HG03066 (cell line): ENCODE measurements at regions not wholly inside any gene's neighbourhood (a gene's known extent, or its start where the extent isn't known, plus 50 kb on each side); places are given as distances from the start of the nearest gene placed in this dataset.
"Not testable (repeated sequence)": the region's sequence is repeated elsewhere in the genome, so short reads cannot be mapped to it uniquely, and the experiment has no call there.

Source experiments
- ATAC-seq: cut with Tn5 transposase; IDR thresholded peaks from one replicate; pipeline ENCODE4 v1.9.1; 2021; ENCODE audit warnings: low read depth; ENCODE audit not compliant: unreplicated experiment

DNA sequence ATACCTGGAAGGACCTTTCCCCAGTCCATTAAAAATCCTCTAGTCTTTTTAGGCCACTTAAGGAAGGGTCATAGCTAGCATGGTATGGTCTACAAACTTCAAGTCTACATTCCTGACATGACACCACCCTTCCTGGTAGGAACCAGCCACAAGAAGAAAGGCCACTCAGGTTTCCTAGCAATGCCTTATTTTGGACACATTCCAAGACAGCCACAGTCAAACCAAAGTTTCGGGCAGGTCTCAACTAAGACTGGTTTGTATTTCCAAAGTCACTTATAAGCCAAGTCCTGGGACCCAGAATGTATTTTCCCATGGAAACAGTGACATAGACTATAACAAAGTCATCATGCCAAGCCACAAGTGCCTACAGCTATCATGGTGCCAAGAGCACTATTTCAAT, 50.6 kb upstream of the SLC44A3 start:
- no peak for ATAC-seq

DNA sequence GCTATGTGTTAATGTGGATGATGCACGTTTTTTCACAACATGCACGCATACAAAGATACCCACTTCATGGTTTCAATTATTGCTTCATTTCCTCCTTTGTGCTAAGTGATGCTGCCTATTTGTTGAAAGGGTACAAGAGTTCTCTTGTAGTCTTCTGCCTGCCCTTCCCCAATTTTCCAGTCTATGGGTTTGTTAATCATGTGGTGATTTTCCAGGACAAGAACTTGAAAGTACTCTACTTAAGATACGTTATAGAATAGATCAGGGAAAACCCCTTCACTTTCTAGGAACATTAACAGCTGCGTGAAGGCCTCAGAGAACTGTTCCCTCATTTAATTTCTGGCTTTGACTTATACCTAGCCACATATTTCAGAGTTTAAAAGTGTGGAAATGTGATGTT, 52.1 kb upstream of the SLC44A3 start:
- ATAC-seq: no peak

DNA sequence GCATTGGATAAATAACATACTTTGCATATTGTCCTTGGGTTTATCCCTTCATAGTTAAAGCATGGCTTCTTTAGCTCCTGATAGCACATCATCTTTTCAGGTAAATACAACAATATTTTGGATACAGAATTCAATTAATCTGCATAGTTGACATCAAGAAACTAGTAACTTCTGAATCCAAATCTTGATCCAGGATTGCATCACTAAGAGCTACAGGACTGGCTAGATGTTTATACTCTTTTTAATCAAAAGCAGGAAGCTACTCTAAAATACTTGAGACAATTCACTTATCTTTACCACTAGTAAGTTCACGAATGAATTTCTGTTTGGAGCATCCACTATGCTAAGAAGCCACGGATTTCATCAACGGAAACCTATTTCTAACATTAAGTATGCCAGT, 54.2 kb upstream of the SLC44A3 start:
- ATAC-seq: no peak

DNA sequence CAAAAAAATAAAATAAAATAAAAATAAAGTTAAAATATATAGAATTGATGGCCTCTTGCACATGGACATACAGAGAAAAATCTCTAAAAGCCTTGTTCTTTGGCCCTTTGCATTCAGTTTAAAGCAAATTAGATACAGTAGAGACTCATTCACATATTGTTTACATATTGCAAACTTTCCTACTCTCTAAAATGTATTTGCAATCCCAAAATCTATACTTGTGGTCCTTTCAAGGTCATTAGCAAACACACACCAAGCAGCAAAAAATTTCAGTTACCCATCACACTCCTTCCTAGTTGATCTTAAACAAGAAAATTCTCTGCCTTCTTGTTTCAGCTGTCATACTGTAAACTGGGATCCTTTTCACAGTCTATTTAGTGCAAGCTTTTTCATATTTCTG, 61.0 kb upstream of the SLC44A3 start:
- no peak for ATAC-seq

DNA sequence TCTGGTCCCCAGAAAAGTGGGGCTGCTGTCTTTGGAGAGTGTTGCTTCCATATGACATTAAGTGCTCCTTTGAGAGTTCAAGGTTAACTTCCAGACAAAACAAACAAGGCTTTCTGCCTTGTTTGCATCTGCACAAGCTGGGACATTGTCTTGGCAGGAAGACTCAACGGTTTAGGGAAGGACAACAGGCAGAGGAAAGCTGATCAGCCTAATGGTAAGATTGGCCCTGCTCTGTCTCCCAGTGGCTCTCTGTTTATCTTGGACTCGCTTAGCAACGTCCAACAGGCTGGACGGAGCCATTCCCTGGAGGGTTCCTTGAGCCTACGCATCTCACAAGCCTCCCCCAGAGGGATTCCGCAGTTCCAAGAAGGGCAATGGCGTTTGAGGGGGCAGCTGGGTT, 62.2 kb upstream of the SLC44A3 start:
- no peak for ATAC-seq

DNA sequence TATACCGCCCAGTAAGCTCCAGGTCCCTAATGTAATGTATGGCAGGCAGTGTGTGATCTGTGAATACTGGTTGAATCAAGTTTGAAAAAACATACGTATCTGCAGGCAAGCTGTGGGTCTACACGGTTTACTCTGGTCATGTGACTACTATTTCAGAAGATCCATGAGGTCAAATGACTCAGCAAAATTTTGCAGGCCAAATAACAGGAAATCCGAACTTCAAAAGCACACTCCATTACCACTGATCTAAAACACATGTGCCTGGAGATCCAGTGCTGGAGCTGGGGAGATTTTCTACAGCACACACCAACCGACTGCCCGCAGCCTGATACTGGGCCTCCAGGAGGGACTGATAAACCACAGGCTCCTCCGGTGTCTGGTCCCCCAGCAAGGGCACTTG, 64.5 kb upstream of the SLC44A3 start:
- ATAC-seq: no peak

DNA sequence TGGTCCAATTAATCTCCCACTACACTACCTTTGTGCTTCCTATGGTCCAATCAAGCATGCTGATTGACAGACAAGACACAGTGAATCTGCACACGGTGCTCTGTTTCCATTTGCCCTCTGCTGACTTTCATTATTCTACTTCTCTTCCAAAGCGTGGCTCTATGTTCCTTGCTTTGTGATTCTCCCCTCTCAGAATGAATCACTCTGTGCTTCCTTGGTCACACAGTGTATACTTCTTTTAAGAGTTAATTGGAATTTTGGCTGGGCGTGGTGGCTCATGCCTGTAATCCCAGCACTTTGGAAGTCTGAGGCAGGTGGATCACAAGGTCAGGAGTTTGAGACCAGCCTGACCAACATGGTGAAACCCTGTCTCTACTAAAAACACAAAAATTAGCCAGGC, 65.1 kb upstream of the SLC44A3 start:
- not testable (repeated sequence) for ATAC-seq

DNA sequence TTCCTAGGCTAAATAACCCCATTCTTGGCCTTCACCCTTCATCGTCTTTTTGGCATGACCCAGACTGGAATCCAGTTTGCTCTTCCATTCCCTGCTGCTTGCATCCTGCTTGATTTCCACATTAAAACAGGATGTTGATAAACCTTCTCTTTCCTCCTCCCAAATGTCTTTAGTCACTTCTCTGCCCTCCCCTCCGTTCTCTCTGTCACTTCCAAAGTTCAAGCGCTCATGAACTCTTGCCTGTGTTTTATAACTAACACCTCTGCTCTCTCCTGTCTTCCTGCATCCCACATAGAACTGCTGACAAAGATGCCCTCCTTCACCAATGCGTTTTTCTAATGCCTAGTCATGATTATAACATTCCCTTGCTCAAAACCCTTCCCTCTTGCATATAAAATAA, 65.6 kb upstream of the SLC44A3 start:
- ATAC-seq: no peak

DNA sequence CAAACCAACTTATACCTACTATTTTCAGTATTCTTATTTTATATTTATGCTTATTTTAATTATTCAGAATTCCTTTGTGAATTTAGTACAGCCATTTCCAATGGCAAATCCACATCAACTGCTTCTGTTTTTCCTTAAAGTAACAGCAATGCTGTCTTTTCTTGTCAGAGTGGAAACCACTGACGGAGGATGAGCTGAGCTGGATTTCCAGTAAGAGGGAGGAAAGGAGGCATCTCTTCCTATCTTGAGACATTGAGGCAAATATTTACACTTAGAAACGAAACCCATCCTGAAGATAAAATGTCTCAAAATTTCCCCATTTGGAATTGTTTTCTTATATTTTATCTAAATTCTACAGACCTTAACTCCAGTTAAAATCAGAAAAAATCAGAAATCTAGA, 66.1 kb upstream of the SLC44A3 start:
- no peak for ATAC-seq

DNA sequence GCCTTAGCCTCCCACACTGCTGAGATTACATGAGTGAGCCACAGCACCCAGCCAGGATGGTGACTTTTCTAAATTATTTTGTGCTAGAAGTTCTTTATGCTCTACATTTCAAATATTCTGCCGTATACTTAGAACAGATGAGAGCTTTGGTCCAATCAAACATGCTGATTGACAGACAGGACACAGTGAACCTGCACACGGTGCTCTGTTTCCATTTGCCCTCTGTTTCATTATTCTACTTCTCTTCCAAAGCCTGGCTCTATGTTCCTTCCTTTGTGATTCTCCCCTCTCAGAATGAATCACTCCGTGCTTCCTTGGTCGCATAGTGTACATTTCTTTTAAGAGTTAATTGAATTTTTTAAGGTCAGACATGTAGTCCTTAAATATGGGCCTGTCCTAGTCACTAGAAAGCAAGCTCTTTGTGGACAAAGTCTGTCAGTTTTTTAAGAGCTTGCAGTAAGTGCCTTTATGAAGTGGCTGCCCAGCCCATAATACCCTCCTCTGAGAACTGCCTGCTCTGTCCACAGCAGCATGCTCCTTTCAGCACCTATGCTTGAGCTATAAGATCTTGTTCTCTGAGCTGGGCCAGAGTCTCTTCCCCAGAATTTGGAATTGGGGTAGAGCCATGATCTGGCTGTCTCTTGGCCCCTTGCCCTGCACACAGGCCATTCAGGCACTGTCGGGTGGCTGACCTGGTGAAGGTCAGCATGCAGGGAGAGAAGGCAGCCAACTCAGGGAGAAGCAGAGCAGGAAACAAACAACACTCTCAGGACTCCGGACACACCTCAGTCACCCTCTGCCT, 66.8 kb upstream of the SLC44A3 start:
- ATAC-seq: no peak

DNA sequence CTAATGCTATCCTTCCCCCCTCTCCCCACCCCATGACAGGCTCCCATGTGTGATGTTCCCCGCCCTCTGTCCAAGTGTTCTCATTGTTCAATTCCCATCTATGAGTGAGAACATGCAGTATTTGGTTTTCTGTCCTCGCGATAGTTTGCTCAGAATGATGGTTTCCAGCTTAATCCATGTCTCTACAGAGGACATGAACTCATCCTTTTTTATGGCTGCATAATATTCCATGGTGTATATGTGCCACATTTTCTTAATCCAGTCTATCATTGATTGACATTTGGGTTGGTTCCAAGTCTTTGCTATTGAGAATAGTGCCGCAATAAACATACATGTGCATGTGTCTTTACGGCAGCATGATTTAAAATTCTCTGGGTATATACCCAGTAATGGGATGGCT, 68.7 kb upstream of the SLC44A3 start:
- not testable (repeated sequence) for ATAC-seq

DNA sequence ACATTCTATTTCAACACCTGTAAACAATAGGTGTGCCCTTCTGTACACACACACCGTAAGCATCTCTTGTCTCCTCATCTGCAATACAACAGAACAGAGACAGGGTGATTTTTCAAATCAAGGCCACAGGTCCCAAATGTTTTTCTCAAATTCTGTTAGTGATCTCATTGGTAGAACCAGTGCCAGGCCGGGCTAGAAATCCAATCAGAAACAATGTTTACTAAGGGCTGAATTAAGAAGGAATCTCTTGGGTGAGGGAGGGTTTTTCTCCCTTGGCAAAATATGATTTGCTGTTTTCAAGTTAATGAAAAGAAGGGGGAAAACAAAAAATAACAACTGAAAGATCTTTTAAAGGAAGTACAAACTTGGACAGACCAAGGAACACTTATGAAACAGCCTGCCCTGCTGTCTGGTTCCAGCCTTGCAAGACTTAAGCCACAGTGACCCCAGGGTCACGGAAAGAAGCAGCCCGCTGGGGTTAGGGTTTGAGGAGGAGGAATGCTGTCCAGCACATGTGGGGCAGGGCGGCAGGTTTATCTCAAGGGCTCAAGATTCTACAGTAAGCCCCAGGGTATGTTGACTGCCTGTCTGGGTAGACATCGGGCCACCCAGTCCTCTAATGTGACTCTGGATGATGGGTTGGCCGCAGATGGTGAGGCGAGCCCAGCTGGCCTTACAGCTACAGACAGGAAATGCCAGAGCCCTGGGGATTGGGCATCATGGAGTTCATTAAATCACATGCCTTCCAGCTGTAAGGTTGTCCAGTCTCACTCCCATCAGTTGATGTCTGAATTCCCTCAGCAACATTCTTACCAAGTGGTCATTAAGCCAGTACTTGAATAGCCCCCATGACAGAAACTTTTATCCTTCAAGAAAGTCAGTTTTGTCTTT, 73.3 kb upstream of the SLC44A3 start:
- no peak for ATAC-seq

DNA sequence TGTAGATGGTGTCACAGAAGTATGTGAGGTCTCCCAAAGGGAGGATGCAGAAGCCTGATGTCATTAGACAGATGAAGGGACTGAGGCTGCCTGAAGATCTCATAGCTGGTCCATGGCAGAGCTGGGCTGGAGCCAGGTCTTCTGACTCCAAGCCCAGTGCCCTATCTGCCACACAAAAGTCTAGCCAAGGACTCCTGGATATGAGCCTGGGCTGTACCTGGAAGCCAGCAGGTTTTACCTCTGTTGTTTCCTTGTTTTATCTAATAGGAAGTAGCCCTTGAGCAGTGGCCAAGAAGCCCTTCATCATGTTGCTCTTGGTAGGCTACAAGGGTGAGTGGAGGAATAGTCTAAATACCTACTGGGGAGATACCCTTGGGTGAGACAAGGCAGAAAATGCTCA, 74.4 kb upstream of the SLC44A3 start:
- ATAC-seq: no peak

DNA sequence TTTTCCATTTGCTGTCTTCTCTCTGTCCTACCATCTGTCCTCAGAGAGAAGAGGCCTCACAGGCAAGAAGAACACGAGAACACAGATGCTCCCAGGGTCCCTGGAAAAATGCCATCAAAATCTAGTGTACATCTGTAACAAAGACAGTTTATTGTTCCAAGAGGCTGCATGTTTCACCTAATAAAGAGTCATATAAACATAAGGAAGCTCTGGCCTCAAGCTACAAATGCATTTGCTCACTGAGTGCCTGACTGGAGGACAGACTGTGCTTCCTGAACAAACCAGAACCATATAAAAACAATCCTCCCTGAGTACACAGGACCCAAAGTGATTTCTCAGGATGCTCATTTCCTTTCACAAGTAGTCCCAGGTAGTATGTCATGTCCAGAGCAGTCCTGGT, 76.3 kb upstream of the SLC44A3 start:
- ATAC-seq: no peak

DNA sequence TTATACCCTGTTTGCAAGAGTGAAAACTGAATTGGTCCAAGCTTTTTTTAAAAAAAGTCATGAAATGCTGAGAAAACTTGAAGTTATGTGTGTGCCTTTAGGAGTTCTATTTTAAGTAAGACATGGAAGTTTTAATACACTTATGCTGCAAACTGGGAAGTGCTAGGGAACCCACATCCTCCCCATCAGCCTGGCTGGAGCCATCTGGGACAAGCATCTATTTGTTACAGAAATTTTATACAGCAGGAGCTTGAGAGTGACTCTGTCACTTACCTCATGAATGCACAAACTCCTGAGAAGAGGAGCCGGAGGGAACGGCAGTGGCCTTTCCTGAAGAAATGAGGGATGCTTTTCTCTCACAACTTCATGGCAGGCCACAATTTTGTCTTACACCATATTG, 78.2 kb upstream of the SLC44A3 start:
- ATAC-seq: no peak

DNA sequence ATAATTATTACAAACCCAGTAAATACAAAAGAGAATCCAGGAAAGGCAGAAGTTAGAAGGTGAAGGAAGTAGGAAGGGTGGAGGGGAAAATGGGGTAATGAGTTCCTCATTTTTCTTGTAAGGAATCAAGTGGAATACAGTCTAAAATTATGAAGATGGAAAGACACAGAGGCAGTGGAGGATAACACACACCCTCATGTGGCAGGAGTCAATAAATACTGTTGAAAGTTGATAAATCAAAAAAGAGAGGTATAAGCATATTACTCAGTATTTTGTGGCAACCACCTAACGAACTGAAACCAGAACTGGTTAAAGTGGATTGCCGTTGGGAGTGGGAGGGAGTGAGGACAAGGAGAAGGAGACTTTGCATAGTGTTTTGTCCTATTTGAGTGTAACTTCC, 78.6 kb upstream of the SLC44A3 start:
- no peak for ATAC-seq

DNA sequence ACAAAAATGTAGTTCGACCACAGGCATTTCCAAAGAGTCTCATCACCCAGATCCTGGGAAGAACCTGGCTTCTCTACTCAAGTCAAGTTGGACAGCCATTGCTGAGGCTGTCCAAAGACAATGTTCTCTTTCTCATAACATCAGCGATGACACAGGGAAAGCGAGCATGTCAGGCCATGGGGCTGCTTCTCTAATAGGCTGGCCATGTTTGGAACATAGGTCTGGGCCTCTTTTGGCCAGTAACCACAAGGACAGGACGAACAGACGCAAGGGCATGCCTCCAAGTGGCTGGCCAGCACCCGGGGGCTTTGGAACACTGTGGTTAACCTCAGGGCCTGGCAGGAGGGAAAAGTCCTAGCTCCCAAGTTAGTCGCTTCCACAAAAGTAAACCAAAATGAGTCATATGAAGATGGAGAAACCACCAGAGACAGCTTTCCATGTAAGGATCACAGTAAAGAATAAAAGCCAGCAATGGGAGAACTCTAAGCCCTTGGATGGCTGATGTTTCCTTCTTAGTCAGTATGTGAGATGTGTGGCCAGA, 80.6 kb upstream of the SLC44A3 start:
- no peak for ATAC-seq

DNA sequence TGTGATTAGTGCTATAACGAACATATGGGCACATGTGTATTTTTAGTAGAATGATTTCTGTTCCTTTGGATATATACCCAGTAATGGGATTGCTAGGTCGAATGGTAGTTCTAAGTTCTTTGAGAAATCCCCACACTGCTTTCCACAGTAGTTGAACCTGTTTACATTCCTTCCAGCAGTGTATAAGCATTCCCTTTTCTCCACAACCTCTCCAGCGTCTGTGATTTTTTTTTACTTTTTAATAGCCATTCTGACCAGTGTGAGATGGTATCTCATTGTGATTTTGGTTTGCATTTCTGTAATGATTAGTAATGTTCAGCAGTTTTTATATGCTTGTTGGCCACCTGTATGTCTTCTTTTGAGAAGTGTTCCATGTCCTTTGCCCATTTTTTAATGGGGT, 81.8 kb upstream of the SLC44A3 start:
- no peak for ATAC-seq

DNA sequence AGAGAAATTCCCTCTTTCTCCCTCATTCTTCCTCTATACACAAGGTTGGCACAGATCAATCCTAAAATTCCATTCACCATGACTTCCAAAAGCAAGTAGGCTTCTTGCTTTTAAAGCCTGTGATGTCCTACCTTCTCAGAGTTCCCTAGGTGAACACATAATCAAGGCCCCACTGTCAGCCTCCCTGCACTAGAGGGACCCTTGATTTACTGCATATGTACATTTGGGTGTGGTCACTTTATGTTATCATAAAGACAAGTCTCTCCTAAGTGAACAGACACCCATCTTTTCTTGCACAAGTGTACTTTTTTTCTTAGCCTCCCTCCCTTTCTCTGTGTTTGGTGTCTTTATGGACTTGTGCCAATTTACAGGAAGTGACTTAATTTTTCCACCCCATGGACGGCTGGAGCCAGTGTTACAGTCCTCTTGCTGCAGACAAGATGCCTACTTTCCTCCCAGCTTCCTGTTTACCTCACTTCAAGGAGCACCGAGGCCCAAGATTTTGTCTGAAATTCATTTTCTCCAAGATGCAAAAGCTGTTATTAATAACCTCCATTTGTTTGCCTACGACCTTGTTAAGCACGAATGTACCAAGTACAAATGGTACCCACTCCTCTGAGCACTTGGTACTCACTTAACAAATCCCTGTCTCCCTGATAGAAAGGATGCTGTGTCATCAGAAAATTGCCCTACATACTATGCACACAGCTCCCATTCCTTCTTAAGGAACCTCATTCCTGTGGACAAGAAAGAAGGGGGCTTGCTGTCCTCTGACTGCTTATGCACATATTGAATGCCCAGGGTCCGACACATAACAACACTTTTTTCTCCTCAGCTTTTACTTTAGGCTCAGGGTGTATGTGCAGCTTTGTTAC, 82.8 kb upstream of the SLC44A3 start:
- no peak for ATAC-seq

DNA sequence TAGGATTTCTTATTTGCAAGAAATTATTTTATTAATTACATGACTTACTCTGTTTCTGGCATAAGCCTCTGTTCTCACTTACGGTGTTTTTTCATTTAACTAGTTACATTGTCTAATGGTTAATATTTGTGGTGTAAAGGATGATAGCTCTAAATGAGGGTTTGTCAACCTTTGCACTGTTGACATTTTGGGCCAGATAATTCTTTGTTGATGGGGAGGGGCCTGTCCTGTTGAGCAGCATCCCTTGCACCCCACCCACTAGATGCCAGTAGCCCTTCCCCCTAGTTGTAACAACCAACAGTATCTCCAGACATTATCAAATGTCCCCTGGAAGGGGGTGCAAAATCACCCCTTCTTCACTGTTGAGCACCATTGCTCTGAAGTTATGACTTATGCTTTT, 83.6 kb upstream of the SLC44A3 start:
- ATAC-seq: no peak

DNA sequence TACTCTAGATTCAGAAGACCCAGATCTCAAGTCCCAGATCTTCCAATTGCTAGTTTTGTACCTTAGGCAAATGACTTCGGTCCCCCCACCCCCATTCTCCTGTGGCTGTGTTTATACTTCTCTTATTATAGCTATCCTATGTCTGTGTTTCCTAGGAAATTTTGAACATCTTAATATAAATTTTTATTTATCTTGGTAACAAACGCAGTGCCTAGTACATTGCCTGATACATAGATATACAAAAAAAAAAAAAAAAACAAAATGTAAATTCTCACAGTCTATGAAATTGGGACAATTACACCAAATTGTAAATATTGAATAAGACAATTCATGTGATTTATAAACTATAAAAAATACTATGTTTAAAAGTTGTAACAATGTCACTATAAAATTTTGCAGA, 84.1 kb upstream of the SLC44A3 start:
- ATAC-seq: no peak
